ENCODE measurements at regions not wholly inside any gene's neighbourhood (a gene's known extent, or its start where the extent isn't known, plus 50 kb on each side); places are given as distances from the start of the nearest gene placed in this dataset.

GRCh38 chr20:24764027-24764793 is 184.9 kb upstream of the CST7 start:
- TF ChIP-seq, protein P1, sequence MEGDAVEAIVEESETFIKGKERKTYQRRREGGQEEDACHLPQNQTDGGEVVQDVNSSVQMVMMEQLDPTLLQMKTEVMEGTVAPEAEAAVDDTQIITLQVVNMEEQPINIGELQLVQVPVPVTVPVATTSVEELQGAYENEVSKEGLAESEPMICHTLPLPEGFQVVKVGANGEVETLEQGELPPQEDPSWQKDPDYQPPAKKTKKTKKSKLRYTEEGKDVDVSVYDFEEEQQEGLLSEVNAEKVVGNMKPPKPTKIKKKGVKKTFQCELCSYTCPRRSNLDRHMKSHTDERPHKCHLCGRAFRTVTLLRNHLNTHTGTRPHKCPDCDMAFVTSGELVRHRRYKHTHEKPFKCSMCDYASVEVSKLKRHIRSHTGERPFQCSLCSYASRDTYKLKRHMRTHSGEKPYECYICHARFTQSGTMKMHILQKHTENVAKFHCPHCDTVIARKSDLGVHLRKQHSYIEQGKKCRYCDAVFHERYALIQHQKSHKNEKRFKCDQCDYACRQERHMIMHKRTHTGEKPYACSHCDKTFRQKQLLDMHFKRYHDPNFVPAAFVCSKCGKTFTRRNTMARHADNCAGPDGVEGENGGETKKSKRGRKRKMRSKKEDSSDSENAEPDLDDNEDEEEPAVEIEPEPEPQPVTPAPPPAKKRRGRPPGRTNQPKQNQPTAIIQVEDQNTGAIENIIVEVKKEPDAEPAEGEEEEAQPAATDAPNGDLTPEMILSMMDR (IDR thresholded peaks at IDR 0.05; ENCODE audit: low read depth, low read length, missing control alignments), result no peak
- DNase-seq (ENCODE audit: extremely low read depth, low read depth), result no peak
- H3K4me3 ChIP-seq (replicated peaks; ENCODE audit: low read depth, low read length), result no peak overlapping the region

DNA sequence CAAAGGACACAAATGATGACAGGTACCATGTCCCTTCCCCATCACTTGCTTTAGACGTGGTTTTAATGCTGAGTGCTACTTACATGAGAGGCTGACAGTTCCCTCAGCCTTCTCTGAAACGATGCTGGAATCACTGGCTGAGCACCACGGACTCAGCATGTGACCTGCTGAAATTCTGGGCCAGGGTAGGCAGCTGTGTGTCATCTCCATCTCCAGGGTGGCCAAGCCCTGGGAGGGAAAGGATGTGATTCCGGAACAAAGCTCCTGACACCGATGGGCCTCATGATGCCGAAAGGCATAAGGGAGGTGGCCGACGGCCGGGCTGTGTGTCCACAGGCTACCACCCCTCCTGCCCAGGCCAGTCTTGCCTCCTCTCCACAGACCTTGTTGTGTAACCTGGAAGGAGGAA is 184.3 kb upstream of the CST7 start:
- TF ChIP-seq, protein P1 (IDR thresholded peaks at IDR 0.05; ENCODE audit: low read depth, low read length, missing control alignments), result no peak
- no peak overlapping the region for H3K4me3 ChIP-seq (replicated peaks; ENCODE audit: low read depth, low read length)
- DNase-seq (ENCODE audit: extremely low read depth, low read depth), result no peak

DNA sequence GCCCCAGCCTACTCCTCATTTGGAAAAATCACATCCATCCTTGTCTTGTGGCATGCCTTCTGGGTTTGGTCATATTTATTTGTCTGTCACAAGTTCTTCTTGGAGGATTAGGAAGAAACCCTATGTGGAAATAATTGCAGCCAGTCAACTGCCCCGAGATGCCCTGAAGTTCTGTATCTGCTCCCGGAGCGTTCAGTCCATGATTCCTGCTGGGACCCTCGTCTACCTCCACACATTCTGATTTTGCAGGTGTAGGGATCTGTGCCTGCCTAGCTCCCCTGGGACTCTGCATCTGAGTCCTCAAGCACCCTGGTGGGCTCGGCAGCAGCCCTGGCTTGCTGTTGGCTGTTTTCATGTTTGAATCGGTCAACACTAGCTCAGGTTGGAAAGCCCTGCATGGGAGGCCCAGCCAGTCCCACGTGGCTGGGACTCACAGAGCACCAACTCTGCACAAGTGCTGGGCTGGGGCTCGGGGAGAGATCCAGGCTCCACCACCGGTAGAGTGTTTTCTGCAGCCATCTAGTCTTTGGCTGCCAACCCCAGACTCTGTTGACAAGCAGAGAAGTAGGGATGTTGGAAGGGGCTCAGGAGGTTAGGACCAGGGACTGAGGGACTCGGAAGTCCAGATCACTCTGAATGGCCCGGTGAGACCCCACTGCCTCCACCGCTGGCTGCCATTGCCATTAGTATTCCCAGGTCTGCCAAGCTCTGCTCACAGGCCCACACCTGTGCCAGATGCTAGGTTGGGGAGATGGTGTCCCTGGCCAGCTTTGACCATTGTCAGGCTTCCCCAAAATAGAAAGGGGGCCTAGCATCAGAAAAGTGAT is 183.5 kb upstream of the CST7 start:
- no peak overlapping the region for H3K4me3 ChIP-seq (replicated peaks; ENCODE audit: low read depth, low read length)
- TF ChIP-seq, protein P1 (IDR thresholded peaks at IDR 0.05; ENCODE audit: low read depth, low read length, missing control alignments), result no peak
- no peak for DNase-seq (ENCODE audit: extremely low read depth, low read depth)

DNA sequence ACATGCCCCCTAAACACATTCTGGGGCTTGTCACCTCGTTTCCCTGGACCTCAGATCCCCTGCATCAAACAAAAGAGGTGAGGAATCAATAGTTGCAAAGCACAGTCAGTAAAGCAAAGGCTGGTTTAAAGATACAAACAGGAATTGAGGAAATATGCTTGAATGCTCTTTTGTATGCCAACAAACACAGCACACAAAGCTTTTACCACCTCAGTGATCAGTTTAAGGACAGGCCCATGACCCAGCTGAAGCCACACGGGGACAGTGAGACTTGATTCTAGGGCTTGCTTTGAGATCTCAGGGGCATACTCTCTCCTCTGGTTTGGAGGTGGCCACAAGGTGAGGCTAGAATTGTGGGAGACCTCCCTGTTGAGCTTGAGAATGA is 182.9 kb upstream of the CST7 start:
- no peak overlapping the region for H3K4me3 ChIP-seq (replicated peaks; ENCODE audit: low read depth, low read length)
- TF ChIP-seq, protein P1 (IDR thresholded peaks at IDR 0.05; ENCODE audit: low read depth, low read length, missing control alignments), result no peak

DNA sequence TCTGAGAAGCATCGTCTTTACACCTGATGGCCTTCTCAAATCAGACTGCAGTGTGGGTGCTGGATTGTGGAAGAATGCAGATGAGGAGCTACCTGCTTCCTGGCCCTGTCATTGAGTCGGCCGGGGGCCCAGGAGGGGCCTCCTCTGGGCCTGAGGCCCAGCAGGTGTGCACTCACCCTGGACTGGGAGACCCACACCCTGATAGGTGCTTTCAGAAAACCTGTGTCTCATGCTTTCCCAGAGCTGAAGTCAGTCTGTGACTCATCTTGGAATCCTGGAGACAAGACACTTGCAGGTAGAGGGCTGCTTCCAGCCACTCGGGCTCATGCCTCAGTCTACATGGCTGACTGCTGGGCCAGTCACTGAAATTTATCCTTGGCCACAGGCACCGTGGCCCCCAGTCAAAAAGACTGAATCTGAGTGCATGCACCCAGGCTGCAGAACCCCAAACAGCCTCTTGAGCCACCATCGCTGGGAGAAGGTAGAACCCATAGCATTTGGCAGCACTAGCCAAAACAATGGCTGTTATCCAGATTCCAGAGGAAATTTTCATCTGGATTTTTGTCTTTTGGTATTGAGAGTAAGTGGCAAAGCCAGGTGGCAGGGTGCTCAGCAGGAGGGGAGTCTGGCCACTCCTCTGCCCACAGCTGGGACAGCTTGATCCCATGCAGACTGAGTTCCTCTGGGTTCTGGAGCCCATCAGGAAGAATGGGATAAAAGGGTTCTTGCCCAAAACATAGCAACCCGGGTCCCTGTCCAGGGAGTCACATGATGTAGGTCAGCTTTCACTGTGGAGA is 182.0 kb upstream of the CST7 start:
- TF ChIP-seq, protein P1 (IDR thresholded peaks at IDR 0.05; ENCODE audit: low read depth, low read length, missing control alignments), result no peak
- no peak for DNase-seq (ENCODE audit: extremely low read depth, low read depth)
- no peak overlapping the region for H3K4me3 ChIP-seq (replicated peaks; ENCODE audit: low read depth, low read length)

More for the DNA sequence above, 182.9 kb upstream of the CST7 start:
- DNase-seq (ENCODE audit: extremely low read depth, low read depth), result no peak

- TF ChIP-seq, protein P1 (IDR thresholded peaks at IDR 0.05; ENCODE audit: low read depth, low read length, missing control alignments), result no peak
- no peak for DNase-seq (ENCODE audit: extremely low read depth, low read depth)
- no peak overlapping the region for H3K4me3 ChIP-seq (replicated peaks; ENCODE audit: low read depth, low read length)
These were observed 181.4 kb upstream of the CST7 start for GRCh38 chr20:24767623-24768100.

All from HFF-Myc (cell line).